Type B pancreatic cell (in vitro differentiated cells): ENCODE measurements at regions not wholly inside any gene's neighbourhood (a gene's known extent, or its start where the extent isn't known, plus 50 kb on each side); places are given as distances from the start of the nearest gene placed in this dataset.
A peak's percentile ranks its signal among the peaks of the same experiment; 100 is the strongest.

Source experiments
- DNase-seq: peaks from one replicate; pipeline ENCODE4 v3.0.0; 2021; ENCODE audit warnings: mixed read lengths; ENCODE audit not compliant: unreplicated experiment; ENCODE audit errors: extremely low spot score
- H3K27ac Mint-ChIP-seq: 2 replicates; pipeline ENCODE4 v1.8.0; 2021; ENCODE audit warnings: mild to moderate bottlenecking, mixed read lengths
- H3K27me3 Mint-ChIP-seq: 2 replicates; pipeline ENCODE4 v1.8.0; 2021; ENCODE audit warnings: mixed read lengths
- H3K36me3 Mint-ChIP-seq: 2 replicates; pipeline ENCODE4 v1.8.0; 2021; ENCODE audit warnings: mixed read lengths
- H3K4me1 Mint-ChIP-seq: one replicate; pipeline ENCODE4 v1.8.0; 2021; ENCODE audit warnings: mixed read lengths; ENCODE audit not compliant: unreplicated experiment
- H3K4me3 Mint-ChIP-seq: 2 replicates; pipeline ENCODE4 v1.8.0; 2021; ENCODE audit warnings: mild to moderate bottlenecking, mixed read lengths
- H3K9me3 Mint-ChIP-seq: 2 replicates; pipeline ENCODE4 v1.8.0; 2021; ENCODE audit warnings: mixed read lengths
- TF ChIP-seq, protein P1 (sequence below): fragments of 200-600 bp; sonication (generic); conservative IDR thresholded peaks from 2 replicates; pipeline ENCODE4 v1.5.0; 2021; ENCODE audit warnings: antibody characterized with exemption, mild to moderate bottlenecking

DNA sequence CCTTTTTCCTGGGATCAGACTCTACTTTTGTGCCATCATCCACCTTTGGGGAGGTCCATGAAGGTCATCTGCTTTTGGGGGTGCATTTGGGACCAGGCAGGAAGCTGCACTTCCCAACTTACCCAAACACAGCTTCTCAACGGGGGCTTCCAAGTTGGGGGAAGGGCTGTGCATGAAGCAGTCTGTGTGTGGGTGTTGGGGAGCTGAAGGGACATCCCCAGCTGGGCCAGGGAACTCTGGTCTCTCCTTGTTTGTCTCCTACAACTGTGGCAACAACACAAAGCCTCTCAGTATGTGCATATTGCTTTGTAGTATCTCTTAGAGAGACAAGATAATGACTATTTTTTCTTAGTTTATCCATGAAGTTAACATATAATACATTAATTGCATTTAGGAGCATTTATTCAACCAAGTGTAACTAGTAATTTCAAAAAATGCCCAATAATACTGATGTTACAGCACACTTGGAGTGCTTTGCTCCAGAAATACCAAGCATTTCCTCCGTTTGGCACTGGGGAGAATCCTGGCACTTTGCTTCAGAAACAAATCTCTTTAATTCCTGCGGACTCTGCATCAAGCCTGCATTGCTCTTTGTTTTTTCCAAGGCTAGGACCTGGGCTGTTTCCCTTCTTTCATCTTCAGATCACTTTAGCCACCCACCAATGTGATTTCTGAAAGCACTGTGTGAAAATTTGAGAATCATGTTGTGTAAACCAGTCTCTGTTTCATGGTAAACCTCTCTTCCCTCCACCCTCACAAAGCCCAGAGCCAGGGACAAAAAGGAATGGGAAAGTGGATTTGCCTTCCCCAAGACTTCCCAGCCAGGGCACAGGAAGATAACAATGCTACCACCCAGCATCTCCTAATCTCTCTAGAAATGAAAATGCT is 126.2 kb upstream of the PFN2 start:
- Mint-ChIP-seq H3K4me3 (no peak overlapping the region), H3K27me3 (no peaks in the 10 kb centered on the region), H3K4me1 (peaks cover 4% of the 10 kb centered on the region), H3K36me3 (no peaks in the 10 kb centered on the region), H3K27ac (no peak overlapping the region), H3K9me3 (no peaks in the 10 kb centered on the region)
- no peak for DNase-seq
- TF ChIP-seq, protein P1, sequence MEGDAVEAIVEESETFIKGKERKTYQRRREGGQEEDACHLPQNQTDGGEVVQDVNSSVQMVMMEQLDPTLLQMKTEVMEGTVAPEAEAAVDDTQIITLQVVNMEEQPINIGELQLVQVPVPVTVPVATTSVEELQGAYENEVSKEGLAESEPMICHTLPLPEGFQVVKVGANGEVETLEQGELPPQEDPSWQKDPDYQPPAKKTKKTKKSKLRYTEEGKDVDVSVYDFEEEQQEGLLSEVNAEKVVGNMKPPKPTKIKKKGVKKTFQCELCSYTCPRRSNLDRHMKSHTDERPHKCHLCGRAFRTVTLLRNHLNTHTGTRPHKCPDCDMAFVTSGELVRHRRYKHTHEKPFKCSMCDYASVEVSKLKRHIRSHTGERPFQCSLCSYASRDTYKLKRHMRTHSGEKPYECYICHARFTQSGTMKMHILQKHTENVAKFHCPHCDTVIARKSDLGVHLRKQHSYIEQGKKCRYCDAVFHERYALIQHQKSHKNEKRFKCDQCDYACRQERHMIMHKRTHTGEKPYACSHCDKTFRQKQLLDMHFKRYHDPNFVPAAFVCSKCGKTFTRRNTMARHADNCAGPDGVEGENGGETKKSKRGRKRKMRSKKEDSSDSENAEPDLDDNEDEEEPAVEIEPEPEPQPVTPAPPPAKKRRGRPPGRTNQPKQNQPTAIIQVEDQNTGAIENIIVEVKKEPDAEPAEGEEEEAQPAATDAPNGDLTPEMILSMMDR = no peak

DNA sequence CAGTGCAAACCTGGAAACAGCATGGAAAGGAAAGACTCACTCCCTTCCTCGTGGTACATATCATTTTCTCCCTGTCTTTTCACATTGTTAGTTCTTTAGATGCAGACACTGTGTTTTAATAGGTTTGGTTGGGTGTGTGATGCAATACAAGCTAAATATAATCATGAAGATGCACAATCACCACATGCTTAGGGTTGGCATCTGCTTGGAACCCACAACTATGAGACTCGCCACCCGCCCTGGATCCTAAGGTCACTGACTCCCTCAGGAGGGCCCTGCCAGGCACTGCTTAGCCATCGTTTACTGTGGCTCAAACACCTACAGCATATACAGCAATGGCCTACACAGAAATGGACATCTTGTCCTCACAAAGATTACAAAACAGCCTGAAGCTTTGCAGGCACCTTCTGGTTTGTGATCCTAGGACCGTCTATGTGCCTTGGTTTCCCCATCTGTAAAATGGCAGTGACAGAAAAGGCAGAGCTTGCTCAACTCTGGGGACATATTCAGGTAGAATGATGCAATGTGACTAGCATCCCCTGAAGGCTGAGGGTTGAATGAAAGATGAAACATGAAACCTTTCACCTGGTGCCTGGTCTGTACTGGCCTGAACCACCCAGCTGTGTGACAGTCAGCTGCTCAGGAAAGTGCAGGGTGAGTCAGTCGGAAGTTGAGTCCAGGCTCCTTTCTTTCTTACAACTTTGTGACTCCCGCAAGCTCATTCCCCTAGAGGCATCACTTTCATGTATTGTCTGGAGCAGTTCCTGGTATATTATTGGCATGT is 123.6 kb upstream of the PFN2 start:
- Mint-ChIP-seq H3K27ac (no peak overlapping the region), H3K9me3 (no peaks in the 10 kb centered on the region), H3K27me3 (peaks cover 6% of the 10 kb centered on the region), H3K4me1 (peaks cover 17% of the 10 kb centered on the region), H3K36me3 (no peaks in the 10 kb centered on the region), H3K4me3 (no peak overlapping the region)
- TF ChIP-seq, protein P1 = no peak
- DNase-seq = no peak

DNA sequence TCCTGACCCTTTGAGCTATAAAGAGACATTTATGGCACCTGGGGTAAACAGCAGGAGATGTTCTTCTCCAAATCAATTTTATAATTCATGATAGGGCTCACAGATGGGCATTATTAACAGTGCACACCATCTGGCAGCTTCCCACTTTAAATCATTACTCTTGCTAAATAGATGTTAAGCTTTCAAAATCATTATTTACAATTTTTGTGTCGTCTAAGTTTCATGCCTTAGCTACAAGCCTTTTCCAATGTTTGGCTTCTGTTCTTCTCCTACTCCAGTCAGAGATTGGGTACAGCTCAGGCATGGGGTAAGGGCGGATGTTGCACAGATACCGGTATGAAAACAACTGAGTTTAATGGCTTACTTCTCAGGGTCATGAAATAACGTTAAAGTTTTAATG is 120.9 kb upstream of the PFN2 start:
- DNase-seq = no peak
- Mint-ChIP-seq H3K4me1 (peaks cover 13% of the 10 kb centered on the region), H3K27me3 (peaks cover 6% of the 10 kb centered on the region), H3K9me3 (no peaks in the 10 kb centered on the region), H3K4me3 (no peak overlapping the region), H3K27ac (no peak overlapping the region), H3K36me3 (no peaks in the 10 kb centered on the region)
- TF ChIP-seq, protein P1 = no peak

DNA sequence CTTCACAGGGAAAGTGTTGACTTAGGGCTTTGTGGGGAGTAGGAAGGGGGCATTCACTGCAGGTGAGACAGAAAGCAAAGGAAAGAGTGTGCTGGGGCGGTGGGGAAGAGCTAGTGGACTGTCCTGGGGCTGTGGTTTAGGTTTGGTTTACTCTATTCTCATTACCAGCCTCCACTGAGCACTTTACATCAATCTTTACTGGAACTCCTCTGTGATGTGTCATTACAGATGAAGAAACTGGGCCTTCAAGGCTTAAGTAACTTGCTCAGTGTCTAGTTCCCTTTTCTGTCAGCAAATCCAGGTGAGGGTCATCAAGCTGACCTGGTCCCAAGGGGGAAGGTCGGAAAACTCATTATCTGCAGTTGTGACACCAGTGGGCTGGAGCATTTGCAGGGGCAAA is 120.2 kb upstream of the PFN2 start:
- Mint-ChIP-seq H3K36me3 (no peaks in the 10 kb centered on the region), H3K4me1 (peaks cover 13% of the 10 kb centered on the region), H3K27ac (peak overlapping the region; percentile 16), H3K4me3 (no peak overlapping the region), H3K9me3 (no peaks in the 10 kb centered on the region), H3K27me3 (peaks cover 6% of the 10 kb centered on the region)
- DNase-seq = no peak
- TF ChIP-seq, protein P1 = no peak

DNA sequence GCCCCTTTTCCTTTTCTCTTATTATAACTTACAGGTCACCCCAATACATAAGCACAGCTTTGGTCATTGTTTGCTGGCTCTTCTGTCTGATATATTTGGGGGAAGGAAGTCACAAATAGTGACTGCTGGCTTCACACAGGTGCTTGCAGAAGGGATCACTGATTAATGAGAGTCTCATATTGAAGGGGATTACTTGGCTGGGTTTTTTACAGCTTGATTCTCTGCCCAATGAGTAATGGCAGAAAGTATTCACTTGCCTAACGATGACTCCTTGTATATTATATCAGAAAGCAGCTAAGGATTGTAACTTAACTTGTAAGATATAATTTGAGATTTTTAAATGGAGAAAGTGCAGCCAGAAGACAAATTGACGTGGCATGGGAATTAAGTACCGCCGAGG is 119.3 kb upstream of the PFN2 start:
- Mint-ChIP-seq H3K4me3 (no peak overlapping the region), H3K36me3 (no peaks in the 10 kb centered on the region), H3K9me3 (no peaks in the 10 kb centered on the region), H3K27ac (no peak overlapping the region), H3K4me1 (peaks cover 13% of the 10 kb centered on the region), H3K27me3 (peaks cover 6% of the 10 kb centered on the region)
- DNase-seq = no peak
- TF ChIP-seq, protein P1 = no peak
